ENCODE measurements at regions not wholly inside any gene's neighbourhood (a gene's known extent, or its start where the extent isn't known, plus 50 kb on each side); places are given as distances from the start of the nearest gene placed in this dataset.
"Not testable (repeated sequence)": the region's sequence is repeated elsewhere in the genome, so short reads cannot be mapped to it uniquely, and the experiment has no call there.

DNA sequence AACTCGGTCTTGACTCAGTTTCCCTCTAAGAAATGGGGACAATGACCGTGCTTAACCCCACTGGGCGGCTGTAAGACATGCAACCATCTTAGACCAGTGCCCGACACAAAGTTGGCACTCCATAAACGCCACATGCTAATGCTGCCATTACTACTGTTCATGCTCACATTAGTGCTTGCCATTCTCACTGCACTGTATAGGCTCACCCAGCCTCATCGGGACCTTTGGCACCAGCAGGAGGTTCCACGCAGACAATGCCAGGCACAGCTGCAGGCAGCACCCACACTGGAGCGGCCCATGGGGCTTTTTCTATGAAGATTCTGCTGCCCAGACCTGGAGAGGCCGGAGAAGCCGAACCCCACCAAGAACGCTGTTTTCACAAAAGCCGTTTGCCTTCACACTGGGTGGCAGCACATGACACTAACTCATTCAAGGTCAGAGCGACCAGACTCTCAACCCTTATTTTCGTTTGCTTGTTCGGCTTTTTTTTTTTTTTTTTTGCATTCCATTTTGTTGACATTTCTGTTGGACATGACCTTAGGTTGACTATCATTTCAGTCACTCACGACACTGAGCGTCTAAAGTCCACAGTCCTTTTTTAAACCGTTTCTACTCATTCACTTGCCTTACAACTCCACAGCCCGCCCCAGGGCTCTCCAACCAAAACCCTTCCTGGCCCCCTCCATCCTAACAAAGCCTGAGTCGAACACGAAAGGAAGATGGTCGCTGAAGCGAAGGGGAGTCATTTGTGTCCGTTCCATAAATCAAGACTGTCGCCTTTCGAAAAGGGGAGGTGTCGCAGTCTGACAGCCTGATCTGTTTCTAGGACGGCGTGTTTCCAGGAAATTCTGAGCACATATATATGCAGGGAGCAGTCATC, 124.4 kb upstream of the RNF32 start:
- DNase-seq (ENCODE audit: low read depth in 2 of 2) = no peak

DNA sequence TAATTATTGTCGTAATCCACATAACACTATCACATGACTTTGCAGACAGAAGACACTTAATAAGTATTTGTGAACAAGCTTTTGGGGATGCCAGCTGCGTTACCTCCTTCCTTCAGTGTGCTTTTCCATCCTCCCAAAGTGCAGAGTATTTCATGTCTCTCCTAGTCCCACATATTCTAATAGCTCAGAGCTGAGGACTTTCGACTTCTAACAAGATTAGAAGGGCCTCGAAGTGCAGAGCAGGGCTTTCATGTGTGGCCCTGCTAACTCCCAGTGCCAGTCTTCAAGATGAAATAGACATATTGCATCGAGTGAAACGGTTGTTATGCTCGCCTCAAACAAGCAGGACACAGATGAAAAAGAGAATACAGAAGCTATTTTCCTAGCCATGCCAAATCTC, 125.7 kb upstream of the RNF32 start:
- DNase-seq (ENCODE audit: low read depth in 2 of 2) = no peak

DNA sequence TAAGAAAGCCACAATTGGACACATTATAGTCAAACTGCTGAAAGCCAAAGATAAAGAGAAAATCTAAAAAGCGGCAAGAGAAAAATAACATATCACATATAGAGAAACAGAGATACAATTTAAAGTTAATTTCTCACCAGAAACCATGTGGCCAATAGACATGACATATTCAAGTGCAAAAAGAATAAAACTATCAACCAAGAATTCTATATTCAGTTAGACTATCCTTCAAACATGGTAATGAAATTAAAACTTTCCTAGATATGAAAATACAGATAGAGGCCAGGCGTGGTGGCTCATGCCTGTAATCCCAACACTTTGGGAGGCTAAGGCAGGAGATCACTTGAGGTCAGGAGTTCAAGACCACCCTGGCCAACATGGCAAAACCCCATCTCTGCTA, 129.1 kb upstream of the RNF32 start:
- DNase-seq (ENCODE audit: low read depth in 2 of 2) = no peak

DNA sequence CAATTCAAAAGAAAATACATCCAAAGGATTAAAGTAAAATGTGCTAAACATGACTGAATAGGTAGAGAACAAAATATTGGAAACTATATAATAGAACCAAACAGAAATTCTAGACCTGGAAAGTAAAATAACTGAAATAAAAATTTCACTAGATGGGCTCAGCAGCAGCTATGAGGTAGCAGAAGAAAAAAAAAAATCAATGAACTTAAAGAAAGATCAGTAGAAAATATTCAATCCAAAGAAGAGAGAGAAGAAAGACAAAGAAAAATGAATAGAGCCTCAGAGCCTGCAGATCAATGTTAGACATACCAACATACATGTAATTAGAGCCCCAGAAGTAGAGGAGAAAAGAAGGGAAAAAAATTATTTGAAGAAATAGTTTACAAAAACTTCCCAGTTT, 129.6 kb upstream of the RNF32 start:
- DNase-seq (ENCODE audit: low read depth in 2 of 2) = no peak

DNA sequence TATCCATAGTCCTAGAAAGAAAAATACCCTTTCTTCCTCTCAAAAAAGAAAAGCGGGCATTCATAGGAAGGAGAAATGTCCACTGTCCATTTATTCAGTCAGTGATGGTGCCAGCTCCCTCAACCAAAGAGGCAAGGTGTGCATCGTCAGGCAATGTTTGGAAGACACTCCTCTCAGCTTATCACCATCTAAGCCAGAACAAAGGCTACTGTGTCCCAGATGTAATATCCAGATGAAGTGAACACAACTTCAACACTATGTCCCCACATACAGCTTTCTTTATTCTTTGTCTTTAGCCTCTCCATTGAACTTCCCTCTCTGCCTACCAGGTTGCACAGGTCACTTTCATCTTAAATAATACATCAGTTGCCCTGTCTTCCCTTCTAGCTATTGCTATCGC, 131.4 kb upstream of the RNF32 start:
- DNase-seq (ENCODE audit: low read depth in 2 of 2) = no peak

DNA sequence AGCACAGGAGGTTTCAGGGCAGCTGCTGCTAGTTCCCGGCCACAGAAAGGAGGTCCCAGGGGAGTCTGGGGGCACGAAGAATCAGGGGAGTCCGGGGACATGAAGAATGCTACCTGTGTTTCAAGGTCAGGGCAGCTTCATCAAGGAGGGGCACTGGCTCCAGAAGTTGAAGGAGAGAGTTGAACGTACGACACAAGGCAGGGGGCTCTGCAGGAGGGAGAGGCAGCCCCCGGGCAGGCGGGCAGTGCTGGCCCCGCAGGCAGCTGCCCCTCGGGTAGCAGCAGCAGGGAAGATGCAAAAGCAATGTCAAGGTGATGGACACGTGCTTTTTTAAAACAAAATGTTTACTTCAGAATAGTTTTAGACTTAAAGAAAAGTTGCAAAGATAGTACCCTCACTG, 134.7 kb upstream of the RNF32 start:
- no peak for DNase-seq (ENCODE audit: low read depth in 2 of 2)

DNA sequence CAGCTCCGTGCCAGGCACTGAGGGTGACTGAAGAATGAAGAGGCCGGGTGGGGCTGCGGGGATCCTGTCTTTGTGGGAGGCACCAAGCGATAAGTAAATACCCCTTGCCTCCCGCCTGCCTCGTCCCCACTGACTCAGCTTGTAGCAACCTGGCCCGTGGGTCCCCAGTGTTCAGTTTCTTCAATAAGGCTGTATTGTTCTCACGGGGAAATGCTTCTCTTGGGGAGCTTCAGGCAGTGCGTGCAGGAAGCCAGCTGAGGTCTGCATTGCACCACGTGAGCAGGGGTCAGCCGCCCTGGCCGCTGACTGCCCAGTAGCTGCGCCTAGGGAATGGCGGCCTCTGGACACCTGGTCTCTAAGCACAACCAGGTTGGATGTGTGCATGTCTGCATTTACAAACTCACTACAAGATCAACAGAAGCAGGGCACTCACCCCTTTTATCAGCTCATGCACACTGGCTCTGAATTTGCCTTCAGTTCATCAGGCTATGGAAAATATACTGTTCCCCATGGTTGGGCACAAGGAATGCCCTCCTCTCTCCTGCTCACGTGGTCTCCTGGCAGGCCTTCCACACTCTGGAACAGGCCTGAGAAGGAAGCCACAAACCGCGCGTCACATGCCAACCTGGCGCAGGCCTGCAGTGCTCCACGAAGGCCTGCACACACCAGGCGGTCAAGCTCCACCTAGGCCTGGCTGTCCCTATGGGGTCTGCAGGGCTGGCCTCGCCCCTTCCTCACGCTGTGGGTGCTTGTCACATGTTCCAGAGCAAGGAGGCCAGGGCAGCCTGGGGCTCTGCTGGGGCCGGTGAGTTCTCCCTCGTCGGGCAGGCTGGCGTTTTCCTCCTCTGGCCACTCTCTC, 135.7 kb upstream of the RNF32 start:
- no peak for DNase-seq (ENCODE audit: low read depth in 2 of 2)

DNA sequence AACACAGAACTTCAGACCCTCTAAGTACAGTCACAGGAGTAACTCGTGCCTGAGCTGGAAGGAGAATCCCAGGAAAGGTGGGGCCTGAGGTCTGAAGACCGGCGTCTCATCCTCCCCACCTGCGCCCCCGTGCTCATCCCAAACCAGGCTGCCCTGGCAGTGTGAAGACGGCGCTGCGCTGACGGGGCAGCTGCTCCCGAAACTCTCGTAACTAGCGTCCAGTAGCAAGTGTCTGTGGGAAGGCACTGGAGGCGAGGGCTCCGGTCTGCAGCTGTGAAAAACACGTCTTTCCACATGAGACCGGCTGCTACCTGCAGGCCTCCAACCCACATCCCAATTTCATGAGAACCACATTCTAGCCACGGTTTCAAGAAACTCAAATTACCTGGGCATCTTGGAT, 136.6 kb upstream of the RNF32 start:
- DNase-seq (ENCODE audit: low read depth in 2 of 2) = no peak

DNA sequence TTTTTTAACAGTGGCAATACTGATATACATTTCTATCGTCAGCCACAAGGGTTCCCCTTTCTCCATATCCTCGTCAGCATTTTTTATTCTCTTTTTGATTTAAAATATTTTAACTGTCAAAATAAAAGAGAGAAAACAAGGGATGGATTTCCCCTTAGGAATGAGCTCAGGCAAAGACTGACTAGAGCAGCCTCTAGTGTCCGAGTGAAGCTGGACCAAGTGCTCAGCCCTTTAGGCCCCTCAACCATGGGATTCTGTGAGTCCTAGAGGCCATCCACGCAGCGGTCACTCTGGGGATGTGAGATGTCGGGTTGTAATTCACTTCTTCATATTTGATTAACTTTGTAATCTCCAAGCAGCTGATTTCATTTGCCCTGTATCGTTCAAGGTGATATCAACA, 137.4 kb upstream of the RNF32 start:
- DNase-seq (ENCODE audit: low read depth in 2 of 2) = no peak

DNA sequence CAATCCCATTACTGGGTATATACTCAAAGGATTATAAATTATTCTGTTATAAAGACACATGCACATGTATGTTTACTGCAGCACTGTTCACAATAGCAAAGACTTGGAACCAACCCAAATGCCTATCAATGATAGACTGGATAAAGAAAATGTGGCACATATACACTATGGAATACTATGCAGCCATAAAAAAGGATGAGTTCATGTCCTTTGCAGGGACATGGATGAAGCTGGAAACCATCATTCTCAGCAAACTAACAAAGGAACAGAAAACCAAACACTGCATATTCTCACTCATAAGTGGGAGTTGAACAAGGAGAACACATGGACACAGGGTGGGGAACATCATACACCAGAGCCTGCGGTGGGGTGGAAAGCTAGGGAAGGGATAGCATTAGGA, 138.8 kb upstream of the RNF32 start:
- not testable (repeated sequence) for DNase-seq (ENCODE audit: low read depth in 2 of 2)

DNA sequence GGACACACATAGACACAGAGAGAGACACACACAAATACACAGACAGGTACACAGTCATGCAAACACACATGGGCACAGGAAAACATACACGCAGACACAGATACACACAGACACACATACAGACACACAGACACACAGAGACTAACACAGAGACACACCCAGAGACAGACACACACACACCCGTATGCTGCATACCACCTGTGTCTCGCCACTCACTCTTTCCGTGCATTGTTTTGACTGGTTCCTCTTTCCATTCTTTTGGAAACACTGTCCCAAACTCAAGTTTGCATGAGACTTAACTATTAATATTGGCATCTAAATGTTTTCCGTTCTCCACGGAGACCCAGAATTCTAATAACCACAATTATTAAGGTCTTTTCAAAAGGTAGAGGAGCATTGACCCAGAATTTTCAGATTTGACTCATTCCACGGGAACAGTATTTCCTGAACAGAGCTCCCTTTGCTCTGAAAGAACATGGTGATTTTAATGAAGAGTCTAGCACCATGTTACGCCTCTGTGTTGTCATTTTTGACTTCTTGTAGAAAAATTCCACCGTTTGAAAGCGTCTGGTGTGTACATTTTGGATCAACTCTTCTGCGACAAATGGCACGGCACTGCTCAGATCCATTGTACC, 141.2 kb upstream of the RNF32 start:
- no peak for DNase-seq (ENCODE audit: low read depth in 2 of 2)

DNA sequence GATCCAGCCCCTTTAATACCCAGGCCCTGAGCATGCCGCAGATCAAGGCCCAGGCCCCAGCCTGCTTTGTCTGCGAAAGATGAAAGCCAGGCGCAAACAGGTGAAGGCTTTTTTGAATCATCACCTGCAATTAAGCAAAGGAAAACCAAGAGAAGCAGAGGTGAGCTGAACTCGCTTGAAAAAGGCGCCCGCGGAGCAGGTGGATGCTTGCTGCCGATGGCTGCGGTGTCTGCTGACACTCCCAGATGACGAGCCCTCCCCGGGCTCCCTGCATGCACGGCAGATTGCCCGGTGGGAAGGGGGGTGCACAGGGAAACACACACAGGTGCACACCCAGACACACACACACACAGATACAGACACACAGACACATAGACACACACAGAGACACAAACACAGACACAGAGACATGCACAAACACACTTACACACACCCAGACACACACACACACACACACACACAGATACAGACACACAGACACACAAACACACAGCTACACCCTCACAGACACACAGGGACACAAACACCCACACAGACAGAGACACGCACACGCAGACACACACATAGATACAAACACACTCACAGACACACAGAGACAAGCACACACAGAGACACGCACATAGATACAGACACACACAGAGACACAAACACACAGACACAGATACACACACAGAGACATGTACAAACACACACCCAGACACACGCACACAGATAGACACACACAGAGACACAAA, 142.6 kb upstream of the RNF32 start:
- DNase-seq (ENCODE audit: low read depth in 2 of 2) = no peak

DNA sequence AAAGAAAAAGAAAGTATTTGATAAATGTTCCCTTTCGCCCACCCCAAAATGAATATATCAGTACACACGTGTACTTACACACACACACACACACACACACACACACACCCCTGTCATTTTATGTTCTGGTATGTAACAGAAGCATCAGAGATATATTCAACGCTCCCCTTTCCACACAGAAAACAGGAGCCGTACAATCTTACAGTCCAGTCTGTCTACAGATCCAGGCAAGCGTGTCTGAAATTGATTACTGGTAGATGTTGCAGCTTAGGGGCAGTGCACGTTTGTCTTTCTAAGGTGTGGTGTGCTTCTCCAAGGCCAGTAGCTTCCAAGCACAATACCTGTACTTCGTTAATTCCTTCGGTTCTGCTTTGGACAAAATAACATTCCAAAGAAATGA, 143.7 kb upstream of the RNF32 start:
- DNase-seq (ENCODE audit: low read depth in 2 of 2) = no peak

DNA sequence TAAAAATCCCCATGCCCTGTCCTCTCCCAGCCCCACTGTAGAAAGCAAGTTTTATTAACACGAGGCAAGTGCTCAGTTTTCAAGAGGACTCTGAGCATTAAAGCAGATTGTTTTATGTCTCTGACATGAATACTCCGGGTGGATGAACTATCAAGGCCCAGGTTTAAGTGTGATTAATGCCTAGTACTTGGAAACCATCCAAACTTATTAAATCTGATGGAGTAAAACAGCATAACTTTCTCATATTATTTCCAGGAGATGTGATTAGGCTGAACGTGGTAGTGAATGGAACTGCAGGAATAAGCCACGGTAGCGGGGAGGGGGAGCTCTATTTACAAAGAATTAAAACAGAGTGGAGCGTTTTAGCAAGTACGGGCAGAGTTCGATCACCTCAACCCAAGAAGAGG, 144.2 kb upstream of the RNF32 start:
- no peak for DNase-seq (ENCODE audit: low read depth in 2 of 2)

DNA sequence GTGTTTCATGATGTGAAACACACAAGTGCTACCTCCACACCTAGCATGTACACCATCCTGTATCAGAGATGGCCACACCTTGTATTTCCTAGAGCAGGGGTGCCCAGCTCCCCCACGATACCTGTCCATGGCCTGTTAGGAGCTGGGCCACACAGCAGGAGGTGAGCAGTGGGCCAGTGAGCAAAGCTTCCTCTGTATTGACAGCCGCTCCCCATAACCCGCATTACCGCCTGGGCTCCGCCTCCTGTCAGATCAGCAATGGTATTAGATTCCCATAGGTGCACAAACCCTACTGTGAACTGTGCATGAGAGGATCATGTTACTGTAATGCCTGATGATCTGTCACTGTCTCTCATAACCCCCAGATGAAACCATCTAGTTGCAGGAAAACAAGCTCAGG, 145.6 kb upstream of the RNF32 start:
- no peak for DNase-seq (ENCODE audit: low read depth in 2 of 2)

DNA sequence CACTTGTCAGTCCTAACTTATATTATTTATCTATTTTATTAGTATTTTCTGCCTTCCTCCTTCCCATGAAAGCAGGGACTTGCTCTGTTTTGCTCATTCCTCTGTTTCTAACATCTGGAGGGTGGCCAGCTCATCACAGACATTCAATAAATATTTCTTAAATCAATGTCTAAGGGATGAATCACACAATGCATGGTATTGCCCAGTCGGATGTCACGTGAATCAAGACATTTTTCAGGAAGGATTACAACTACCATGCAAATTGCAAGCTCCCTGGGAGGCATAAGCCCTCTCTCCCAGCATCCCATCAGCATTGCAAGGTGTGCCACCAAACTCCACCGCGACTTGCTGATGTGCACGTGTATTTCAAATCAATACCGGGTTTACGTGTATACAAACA, 146.6 kb upstream of the RNF32 start:
- DNase-seq (ENCODE audit: low read depth in 2 of 2) = no peak

DNA sequence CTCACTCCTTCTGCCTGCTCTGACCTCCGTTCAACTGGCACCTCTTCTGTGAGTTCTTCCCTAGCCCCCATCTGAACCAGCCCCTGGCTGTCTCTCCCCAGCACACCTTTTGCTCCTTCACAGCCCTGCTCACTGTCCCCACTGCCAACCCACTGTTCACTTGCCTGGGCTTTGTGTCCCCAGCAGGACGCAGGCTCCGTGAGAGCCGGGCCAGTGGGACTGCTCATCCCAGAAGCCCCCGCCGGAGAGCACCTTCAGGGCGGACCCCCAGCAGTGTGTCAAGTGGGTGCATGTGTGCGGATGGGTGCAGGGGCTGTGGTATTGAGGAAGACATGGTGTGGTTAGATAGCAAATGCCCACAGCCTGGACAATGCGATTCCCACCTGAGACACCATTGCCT, 148.4 kb upstream of the RNF32 start:
- no peak for DNase-seq (ENCODE audit: low read depth in 2 of 2)

DNA sequence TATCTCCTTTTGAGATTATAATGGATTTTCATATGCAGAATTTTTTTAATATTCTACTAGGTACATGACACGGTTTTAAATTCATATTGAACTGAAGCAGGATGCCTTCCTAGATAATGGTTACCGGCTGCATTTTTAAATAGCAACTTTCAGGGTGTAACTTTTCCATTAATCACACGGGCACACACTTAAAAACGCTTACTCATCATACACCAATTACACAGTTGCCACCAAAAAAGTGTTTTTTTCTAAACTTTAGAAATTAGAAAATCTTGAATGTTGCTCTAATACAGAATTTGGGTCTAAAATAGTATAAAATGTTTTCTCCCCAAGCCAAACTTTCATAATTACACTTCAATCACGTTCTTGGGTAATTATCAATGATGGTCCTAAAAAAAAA, 149.1 kb upstream of the RNF32 start:
- DNase-seq (ENCODE audit: low read depth in 2 of 2) = no peak

DNA sequence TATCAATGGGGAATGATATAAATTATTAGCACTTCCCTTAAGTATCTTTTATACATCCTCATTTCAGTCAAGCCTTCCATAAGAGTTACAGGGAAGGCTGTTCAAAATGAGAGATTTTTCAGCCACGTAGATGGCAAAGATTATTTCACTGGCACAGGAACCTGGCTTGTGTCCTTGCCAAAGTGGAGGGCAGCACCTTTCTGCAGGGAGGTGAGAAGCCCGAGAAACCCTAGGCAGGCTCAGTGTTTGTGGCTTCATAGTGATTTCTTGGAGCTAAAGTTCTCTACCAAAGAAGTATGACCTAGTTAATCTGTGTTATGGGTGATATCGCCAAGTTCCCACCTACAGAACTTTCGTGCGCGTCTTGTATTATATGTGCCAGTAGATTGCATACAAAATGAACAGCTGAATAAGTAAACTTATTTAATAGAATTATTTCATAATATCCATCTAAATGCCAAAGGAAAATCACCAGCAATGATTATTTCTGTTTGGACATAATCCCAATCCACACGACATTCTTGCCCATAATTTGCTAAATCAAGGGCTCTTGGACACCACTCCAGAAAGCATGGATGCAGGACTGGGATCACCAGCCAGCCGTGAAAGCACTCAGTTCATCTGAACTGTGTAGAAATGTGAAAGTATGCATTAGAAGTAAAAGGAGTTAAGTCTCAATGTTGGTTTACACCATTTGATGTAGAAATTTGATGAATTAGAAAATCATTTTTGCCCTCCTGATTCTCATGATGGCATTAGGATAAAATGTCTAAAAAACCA, 150.4 kb upstream of the RNF32 start:
- DNase-seq (ENCODE audit: low read depth in 2 of 2) = no peak

DNA sequence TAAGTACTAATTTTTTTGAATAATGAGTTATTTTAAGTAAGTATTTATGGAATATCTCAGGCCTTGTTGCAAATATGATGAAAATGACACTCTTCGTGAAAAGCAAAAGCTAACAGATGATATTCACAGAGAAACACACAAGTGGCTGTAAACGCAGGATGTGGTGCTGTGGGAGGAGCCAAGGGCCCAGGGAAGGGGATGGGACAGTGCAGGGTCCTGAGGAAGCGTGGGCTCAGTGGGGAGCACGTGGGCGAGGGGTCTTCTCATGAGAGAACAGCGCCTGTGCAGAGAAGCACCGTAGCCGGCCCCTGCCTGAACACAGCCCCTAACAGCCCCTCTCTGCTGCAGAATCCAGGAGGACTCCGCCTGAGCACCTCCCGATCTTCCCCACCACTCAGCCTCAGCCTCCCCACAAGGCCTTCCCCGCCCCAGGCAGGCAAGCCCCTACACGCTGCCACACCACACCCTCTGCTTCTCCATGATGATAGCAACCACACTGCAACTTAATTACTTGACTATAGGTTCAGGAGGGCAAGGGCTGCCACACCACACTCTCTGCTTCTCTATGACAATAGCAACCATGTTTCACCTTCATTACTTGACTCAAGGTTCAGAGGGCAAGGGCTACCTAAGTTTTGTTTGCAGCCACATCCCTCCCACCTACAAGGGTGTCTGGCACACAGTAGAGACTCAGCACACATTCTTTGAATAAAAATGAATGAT, 152.6 kb upstream of the RNF32 start:
- no peak for DNase-seq (ENCODE audit: low read depth in 2 of 2)
